Testis (tissue), 2 donors: ENCODE measurements at regions not wholly inside any gene's neighbourhood (a gene's known extent, or its start where the extent isn't known, plus 50 kb on each side); places are given as distances from the start of the nearest gene placed in this dataset.

ENCODE experiments used
- DNase-seq: peaks from one replicate; pipeline ENCODE4 v3.0.0-alpha.2; 2019
- H3K27ac ChIP-seq, 2 donors: fragments of 200-600 bp; sonication (generic); one replicate each; pipeline ENCODE4 v1.5.1; 2019
- H3K27me3 ChIP-seq: fragments of 200-600 bp; sonication (generic); one replicate; pipeline ENCODE4 v1.5.1; 2019
- H3K36me3 ChIP-seq: fragments of 200-600 bp; sonication (generic); one replicate; pipeline ENCODE4 v1.5.1; 2017; ENCODE audit warnings: low read depth; ENCODE audit errors: missing control alignments
- H3K4me1 ChIP-seq: fragments of 200-600 bp; sonication (generic); one replicate; pipeline ENCODE4 v1.5.1; 2019
- H3K4me3 ChIP-seq, 2 donors: fragments of 200-600 bp; sonication (generic); one replicate each; pipeline ENCODE4 v1.5.1; 2017 to 2019
- H3K9me3 ChIP-seq: fragments of 200-600 bp; sonication (generic); one replicate; pipeline ENCODE4 v1.5.1; 2017
- POLR2A ChIP-seq: fragments of 450-650 bp; IDR thresholded peaks from one replicate; pipeline ENCODE4 v1.6.1; 2017; ENCODE audit warnings: antibody characterized with exemption, mild to moderate bottlenecking, moderate library complexity
- WGBS, 2 donors: methylation state at CpG; one replicate each; pipeline ENCODE4 v1.1.5; 2018; 5-methylcytosine and 5-hydroxymethylcytosine counted together
- intact Hi-C: fragments of 100-400 bp; cut with DNase I; formaldehyde crosslinking; loops from one replicate; pipeline ENCODE4 v1.15.1; 2023; ENCODE audit warnings: low total_unique reads
- TF ChIP-seq, protein P1 (sequence below), 3 experiments: fragments of 450-650 bp in 2 of 3; fragments of 200-600 bp in 1 of 3; sonication (generic) in 1 of 3; IDR thresholded peaks; one replicate each; pipeline ENCODE4 v1.5.1; 2016 to 2019; ENCODE audit warnings: antibody characterized with exemption in 3 of 3, mild to moderate bottlenecking in 2 of 3, moderate library complexity in 1 of 3

DNA sequence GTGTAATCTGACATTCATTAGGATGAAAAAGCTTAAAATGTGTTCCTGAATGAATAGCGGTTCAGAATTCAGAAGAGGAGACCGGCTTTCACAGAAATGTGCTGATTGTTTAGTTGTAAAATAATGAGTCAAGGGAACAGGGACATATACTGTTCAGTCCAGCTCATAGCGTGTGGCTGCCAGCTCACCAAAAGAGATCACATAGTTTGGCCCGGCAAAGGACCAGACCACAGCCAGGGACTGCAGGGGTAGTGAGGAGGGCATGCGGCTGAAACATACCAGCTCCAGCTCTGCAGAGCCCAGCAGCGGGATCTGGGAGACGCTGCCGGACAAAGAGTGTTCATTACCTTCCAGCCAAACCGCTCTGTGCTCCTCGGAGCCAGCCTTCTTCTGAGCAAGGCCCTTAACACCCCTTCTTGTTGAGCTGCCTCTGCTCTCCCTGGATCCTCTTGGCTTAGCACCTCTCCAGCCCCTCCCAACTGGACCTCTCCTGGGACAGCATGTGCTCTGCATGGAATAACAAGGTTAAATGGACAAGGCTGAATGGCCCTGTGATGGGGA, 116.8 kb upstream of the CNTLN start:
- Histone ChIP-seq H3K36me3 (no peaks in the 10 kb centered on the region), H3K27me3 (no peaks in the 10 kb centered on the region), H3K27ac (peak overlapping the region; percentile 28 to 89), H3K9me3 (no peaks in the 10 kb centered on the region), H3K4me1 (no peaks in the 10 kb centered on the region), H3K4me3 (no peak overlapping the region)
- intact Hi-C loops, result no loop called here
- DNase-seq, result peak; percentile 85
- TF ChIP-seq, protein P1, sequence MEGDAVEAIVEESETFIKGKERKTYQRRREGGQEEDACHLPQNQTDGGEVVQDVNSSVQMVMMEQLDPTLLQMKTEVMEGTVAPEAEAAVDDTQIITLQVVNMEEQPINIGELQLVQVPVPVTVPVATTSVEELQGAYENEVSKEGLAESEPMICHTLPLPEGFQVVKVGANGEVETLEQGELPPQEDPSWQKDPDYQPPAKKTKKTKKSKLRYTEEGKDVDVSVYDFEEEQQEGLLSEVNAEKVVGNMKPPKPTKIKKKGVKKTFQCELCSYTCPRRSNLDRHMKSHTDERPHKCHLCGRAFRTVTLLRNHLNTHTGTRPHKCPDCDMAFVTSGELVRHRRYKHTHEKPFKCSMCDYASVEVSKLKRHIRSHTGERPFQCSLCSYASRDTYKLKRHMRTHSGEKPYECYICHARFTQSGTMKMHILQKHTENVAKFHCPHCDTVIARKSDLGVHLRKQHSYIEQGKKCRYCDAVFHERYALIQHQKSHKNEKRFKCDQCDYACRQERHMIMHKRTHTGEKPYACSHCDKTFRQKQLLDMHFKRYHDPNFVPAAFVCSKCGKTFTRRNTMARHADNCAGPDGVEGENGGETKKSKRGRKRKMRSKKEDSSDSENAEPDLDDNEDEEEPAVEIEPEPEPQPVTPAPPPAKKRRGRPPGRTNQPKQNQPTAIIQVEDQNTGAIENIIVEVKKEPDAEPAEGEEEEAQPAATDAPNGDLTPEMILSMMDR (IDR thresholded peaks at IDR 0.05), result no peak
- TF ChIP-seq POLR2A, result no peak
- WGBS, 2 donors, result 32 to 41% methylated on average over 9 to 10 of the region's 10 CpGs

DNA sequence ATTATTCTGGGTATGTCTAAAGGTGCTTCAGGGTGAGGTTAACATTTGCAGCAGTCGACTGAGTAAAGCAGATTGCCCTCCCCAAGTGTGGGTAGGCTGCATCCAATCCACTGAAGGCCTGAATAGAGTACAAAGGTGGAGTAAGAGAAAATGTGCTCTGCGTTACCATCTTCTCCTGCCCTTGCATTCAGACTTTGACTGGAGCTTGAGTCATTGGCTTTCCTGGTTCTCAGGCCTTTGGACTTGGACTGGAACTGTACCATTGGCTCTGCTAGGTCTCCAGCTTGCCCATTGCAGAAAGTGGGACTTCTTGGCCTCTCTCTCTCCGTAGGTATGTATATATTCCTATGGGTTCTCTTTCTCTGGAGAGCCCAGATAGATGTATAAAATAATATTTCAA, 120.9 kb upstream of the CNTLN start:
- WGBS, 2 donors, result 69 to 99% methylated on average over 3 of the region's 3 CpGs
- no peak overlapping the region for H3K27ac ChIP-seq
- H3K4me3 ChIP-seq, result no peak overlapping the region
- TF ChIP-seq, protein P1 (IDR thresholded peaks at IDR 0.05), result no peak
- no peak for TF ChIP-seq POLR2A
- H3K27me3 ChIP-seq, result no peaks in the 10 kb centered on the region
- no peaks in the 10 kb centered on the region for H3K4me1 ChIP-seq
- intact Hi-C loops, result no loop called here
- H3K9me3 ChIP-seq, result no peaks in the 10 kb centered on the region
- no peak for DNase-seq
- no peaks in the 10 kb centered on the region for H3K36me3 ChIP-seq

DNA sequence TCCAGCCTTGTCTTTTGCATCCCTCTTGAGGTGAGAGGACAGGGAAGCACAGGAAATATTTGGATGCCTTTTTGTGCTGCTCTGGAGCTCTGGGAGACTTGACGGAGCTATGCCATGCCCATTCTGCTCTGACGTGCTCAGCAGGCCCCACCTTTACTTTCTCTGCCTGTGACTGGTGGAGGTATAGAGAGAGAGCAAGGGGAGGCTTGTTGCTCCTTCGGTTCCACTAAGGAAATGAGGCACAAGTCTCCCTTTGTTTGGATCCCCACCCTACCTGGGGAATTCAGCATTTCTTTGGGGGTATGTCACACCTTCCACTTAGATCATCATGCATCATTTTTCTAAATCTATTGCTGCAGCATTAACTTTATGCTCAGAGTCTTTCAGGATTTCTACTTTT, 121.8 kb upstream of the CNTLN start:
- DNase-seq, result no peak
- H3K4me3 ChIP-seq, result no peak overlapping the region
- H3K36me3 ChIP-seq, result no peaks in the 10 kb centered on the region
- no peaks in the 10 kb centered on the region for H3K27me3 ChIP-seq
- intact Hi-C loops, result no loop called here
- no peaks in the 10 kb centered on the region for H3K4me1 ChIP-seq
- WGBS, 2 donors, result 80 to 86% methylated on average over 3 of the region's 3 CpGs
- no peak overlapping the region for H3K27ac ChIP-seq
- TF ChIP-seq, protein P1 (IDR thresholded peaks at IDR 0.05), result no peak
- no peak for TF ChIP-seq POLR2A
- H3K9me3 ChIP-seq, result no peaks in the 10 kb centered on the region

DNA sequence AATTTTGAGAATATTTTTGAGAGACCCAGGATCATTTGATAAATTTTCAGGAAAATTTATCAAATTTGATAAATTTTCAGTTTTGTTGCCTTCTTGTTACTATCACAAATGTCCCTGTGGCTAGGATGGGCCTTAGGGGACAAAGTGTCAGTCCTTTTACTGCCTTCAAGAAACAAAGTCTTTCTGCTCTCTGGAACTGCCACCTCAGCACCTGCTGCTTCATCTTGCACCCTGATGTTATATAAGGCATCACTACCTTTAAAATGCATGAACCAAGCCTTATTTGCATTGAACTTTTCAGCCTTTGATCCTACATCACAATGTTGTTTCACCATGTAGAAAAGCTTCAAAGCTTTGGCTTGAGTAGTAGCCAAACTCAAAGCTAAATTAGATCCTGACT, 123.0 kb upstream of the CNTLN start:
- Histone ChIP-seq H3K27ac (no peak overlapping the region), H3K36me3 (no peaks in the 10 kb centered on the region), H3K27me3 (no peaks in the 10 kb centered on the region), H3K9me3 (no peaks in the 10 kb centered on the region), H3K4me3 (no peak overlapping the region), H3K4me1 (no peaks in the 10 kb centered on the region)
- intact Hi-C loops, result no loop called here
- no peak for DNase-seq
- TF ChIP-seq POLR2A, result no peak
- TF ChIP-seq, protein P1 (IDR thresholded peaks at IDR 0.05), result no peak

DNA sequence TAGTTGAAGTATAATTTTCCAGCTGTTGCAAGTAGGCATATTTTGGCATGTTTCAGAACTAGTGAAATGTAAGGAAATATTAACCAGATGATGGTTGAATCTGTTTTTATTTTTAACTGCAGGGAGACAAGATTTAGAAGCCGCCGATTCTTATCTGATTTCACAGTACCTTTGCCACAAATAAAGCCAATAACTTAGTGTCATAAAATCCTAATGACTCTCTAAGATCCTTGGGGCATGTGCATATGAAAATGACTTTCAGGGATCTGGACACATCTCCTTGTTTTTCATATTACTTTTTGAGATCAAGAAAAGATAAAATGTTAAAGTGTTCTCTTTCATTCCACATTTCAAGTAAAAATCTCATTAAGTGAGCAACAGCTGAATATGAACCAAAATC, 125.8 kb upstream of the CNTLN start:
- no peak overlapping the region for H3K4me3 ChIP-seq
- H3K27ac ChIP-seq, result no peak overlapping the region
- H3K4me1 ChIP-seq, result peaks cover 5% of the 10 kb centered on the region
- TF ChIP-seq, protein P1 (IDR thresholded peaks at IDR 0.05), result no peak
- TF ChIP-seq POLR2A, result no peak
- H3K9me3 ChIP-seq, result no peaks in the 10 kb centered on the region
- no peak for DNase-seq
- intact Hi-C loops, result no loop called here
- H3K27me3 ChIP-seq, result no peaks in the 10 kb centered on the region
- H3K36me3 ChIP-seq, result no peaks in the 10 kb centered on the region
- WGBS, 2 donors, result 91 to 93% methylated on average over 2 of the region's 2 CpGs
